K562 (cell line): ENCODE measurements at regions not wholly inside any gene's neighbourhood (a gene's known extent, or its start where the extent isn't known, plus 50 kb on each side); places are given as distances from the start of the nearest gene placed in this dataset.

Experiments
- CBFB ChIP-seq: sonication (generic); formaldehyde crosslinking; IDR thresholded peaks from 2 replicates; pipeline ENCODE4 v1.4.0; 2020; ENCODE audit warnings: mild to moderate bottlenecking, missing genetic modification reagents
- NFE2 ChIP-seq: IDR thresholded peaks from 2 replicates; pipeline ENCODE4 v1.6.1; 2014; ENCODE audit warnings: antibody characterized with exemption, low read depth
- POLR2AphosphoS2 ChIP-seq: IDR thresholded peaks from 2 replicates; pipeline ENCODE4 v1.6.1; 2012; ENCODE audit warnings: low read length, improper control_type of control experiment
- ZNF699 ChIP-seq: fragments of 250-450 bp; sonication (Bioruptor Pico); IDR thresholded peaks from 2 replicates; pipeline ENCODE4 v1.8.0; 2021; ENCODE audit warnings: mild to moderate bottlenecking, moderate library complexity; ENCODE audit not compliant: insufficient replicate concordance

GRCh38 chr9:117929868-117930267 lies 225.7 kb downstream of the TLR4 start:
- no peak for TF ChIP-seq ZNF699 (CRISPR knock-in tag)
- TF ChIP-seq POLR2AphosphoS2 = no peak
- TF ChIP-seq NFE2 = no peak
- TF ChIP-seq CBFB (CRISPR knock-in tag) = no peak
